OCI-LY3 (cell line): ENCODE measurements at regions not wholly inside any gene's neighbourhood (a gene's known extent, or its start where the extent isn't known, plus 50 kb on each side); places are given as distances from the start of the nearest gene placed in this dataset.

Source experiments
- H2AFZ ChIP-seq: fragments of 200-600, 300-600 bp; shearing (Covaris generic); 2 replicates; pipeline ENCODE4 v1.6.0; 2014; ENCODE audit warnings: antibody characterized with exemption, low read depth, low read length
- H3K27ac ChIP-seq: fragments of 200-600, 300-600 bp; sonication (generic); 2 replicates; pipeline ENCODE4 v1.5.1; 2014; ENCODE audit warnings: mild to moderate bottlenecking, low read length, moderate library complexity, mixed read lengths
- H3K27me3 ChIP-seq: fragments of 200-600, 300-600 bp; sonication (generic); 2 replicates; pipeline ENCODE4 v1.6.1; 2014; ENCODE audit warnings: low read depth, low read length, mixed read lengths
- H3K36me3 ChIP-seq: fragments of 200-600, 300-600 bp; sonication (generic); replicated peaks from 2 replicates; pipeline ENCODE3; 2014; ENCODE audit warnings: low read depth, low read length, mixed read lengths
- H3K4me1 ChIP-seq: fragments of 300-600, 200-600 bp; sonication (generic); 2 replicates; pipeline ENCODE4 v1.6.1; 2014; ENCODE audit warnings: low read length, mixed read lengths
- H3K4me2 ChIP-seq: fragments of 200-600, 300-600 bp; sonication (generic); 2 replicates; pipeline ENCODE4 v1.6.1; 2014; ENCODE audit warnings: low read length, mixed read lengths
- H3K4me3 ChIP-seq: fragments of 300-600, 200-600 bp; sonication (generic); 2 replicates; pipeline ENCODE4 v1.5.1; 2014; ENCODE audit warnings: antibody characterized with exemption, mild to moderate bottlenecking, low read length, moderate library complexity
- H3K79me2 ChIP-seq: fragments of 300-600, 200-600 bp; shearing (Covaris generic); 2 replicates; pipeline ENCODE4 v1.6.1; 2014; ENCODE audit warnings: mild to moderate bottlenecking, low read length, mixed read lengths
- H3K9ac ChIP-seq: fragments of 300-600, 200-600 bp; shearing (Covaris generic); 2 replicates; pipeline ENCODE4 v1.6.0; 2014; ENCODE audit warnings: mild to moderate bottlenecking, low read length, moderate library complexity
- H3K9me3 ChIP-seq: fragments of 200-600, 300-600 bp; shearing (Covaris generic); 2 replicates; pipeline ENCODE4 v1.6.1; 2014; ENCODE audit warnings: low read length, mixed read lengths; ENCODE audit not compliant: insufficient read depth
- H4K20me1 ChIP-seq: fragments of 200-600, 300-600 bp; sonication (generic); 2 replicates; pipeline ENCODE4 v1.6.1; 2016; ENCODE audit warnings: low read length, mixed read lengths; ENCODE audit not compliant: insufficient read depth
- CTCF ChIP-seq: fragments of 200-600, 300-600 bp; sonication (generic); IDR thresholded peaks from 2 replicates; pipeline ENCODE4 v1.5.1; 2014; ENCODE audit warnings: antibody characterized with exemption, low read length, low read depth
- EZH2phosphoT487 ChIP-seq: fragments of 200-600 bp; shearing (Covaris generic); IDR thresholded peaks from 2 replicates; pipeline ENCODE4 v1.6.1; 2018; ENCODE audit warnings: antibody characterized with exemption, mixed run types, low read depth

GRCh38 chr15:69893863-69894262 is 203.9 kb downstream of the TLE3 start:
- Histone ChIP-seq H3K36me3 (no peaks in the 10 kb centered on the region), H3K4me2 (no peak overlapping the region), H3K27me3 (peaks cover 94% of the 10 kb centered on the region), H3K4me1 (no peaks in the 10 kb centered on the region), H3K79me2 (no peaks in the 10 kb centered on the region), H3K27ac (no peak overlapping the region), H3K4me3 (no peak overlapping the region), H3K9me3 (peaks cover 6% of the 10 kb centered on the region; the same call in 1 of the 2 replicates), H3K9ac (no peak overlapping the region), H2AFZ (no peak overlapping the region), H4K20me1 (no peaks in the 10 kb centered on the region)
- TF ChIP-seq EZH2phosphoT487 = no peak
- TF ChIP-seq CTCF = no peak

DNA sequence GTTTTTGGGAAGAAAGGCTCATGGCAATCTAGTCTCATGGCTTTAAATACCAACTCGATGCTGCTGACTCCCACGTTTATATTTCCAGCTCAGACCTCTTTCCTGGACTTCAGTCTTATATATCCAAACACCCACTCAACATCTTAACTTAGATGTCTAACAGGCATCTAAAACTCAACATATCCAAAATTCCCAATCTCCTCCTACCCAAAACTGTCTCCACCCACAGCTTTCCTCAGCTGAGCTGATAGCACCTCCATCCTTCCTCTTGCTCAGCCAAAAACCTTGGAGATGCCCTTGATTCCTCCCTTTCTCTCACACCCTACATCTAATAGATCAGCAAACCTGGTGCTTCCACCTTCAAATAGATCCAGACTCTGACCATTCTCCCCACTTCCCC is 202.5 kb downstream of the TLE3 start:
- H3K27ac ChIP-seq = no peak overlapping the region
- H3K79me2 ChIP-seq = no peaks in the 10 kb centered on the region
- no peak overlapping the region for H3K4me3 ChIP-seq
- H3K4me2 ChIP-seq = no peak overlapping the region
- no peak overlapping the region for H2AFZ ChIP-seq
- H4K20me1 ChIP-seq = no peaks in the 10 kb centered on the region
- H3K4me1 ChIP-seq = no peaks in the 10 kb centered on the region
- H3K27me3 ChIP-seq = peaks cover 81% of the 10 kb centered on the region
- H3K9me3 ChIP-seq = peaks cover 6% of the 10 kb centered on the region; the same call in 1 of the 2 replicates
- H3K36me3 ChIP-seq = no peaks in the 10 kb centered on the region
- TF ChIP-seq CTCF = no peak
- TF ChIP-seq EZH2phosphoT487 = no peak
- H3K9ac ChIP-seq = no peak overlapping the region

DNA sequence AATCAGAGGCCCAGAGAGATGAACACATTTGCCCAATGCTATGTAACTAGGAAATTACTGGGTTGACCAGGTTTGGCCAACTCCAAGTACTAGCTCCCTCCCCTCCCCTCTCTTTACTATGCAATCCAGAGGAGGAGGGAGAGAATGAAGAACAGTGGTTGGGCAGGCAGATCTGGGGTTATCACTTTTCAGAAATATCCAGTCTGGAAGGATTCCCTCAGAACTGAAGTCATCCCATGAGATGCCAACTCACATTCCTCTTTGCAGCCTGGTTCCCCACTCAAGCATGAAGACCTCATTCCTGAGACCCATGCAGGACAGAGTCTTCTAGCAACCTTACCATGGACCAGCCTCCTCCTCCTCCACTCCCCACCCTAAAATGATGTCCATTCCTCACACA is 201.1 kb downstream of the TLE3 start:
- Histone ChIP-seq H3K9me3 (no peaks in the 10 kb centered on the region), H3K9ac (no peak overlapping the region), H3K4me1 (no peaks in the 10 kb centered on the region), H3K4me3 (no peak overlapping the region), H3K27me3 (peaks cover 67% of the 10 kb centered on the region), H2AFZ (no peak overlapping the region), H3K4me2 (no peak overlapping the region), H3K27ac (no peak overlapping the region), H3K79me2 (no peaks in the 10 kb centered on the region), H3K36me3 (no peaks in the 10 kb centered on the region), H4K20me1 (no peaks in the 10 kb centered on the region)
- TF ChIP-seq CTCF = no peak
- no peak for TF ChIP-seq EZH2phosphoT487

DNA sequence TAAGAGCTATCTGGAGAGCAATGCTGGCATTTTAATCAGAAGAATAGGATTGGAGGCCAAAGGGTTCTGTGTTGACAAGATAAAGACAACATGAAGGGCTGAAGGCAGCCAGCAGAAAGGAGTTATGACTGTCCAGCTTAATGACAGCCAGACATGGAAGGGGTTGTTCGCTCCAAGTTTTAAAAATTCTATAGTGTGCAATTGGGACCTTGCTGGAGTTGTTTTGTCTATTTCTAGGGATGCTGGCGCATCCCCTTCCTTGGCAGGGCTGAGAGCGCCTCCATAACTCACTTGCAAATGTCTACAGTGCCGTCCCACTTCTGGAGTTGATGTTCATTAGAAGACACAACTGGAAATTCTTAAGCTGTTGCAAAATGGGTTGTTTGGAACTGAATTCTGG is 200.7 kb downstream of the TLE3 start:
- no peak overlapping the region for H3K4me3 ChIP-seq
- no peak overlapping the region for H3K9ac ChIP-seq
- no peaks in the 10 kb centered on the region for H4K20me1 ChIP-seq
- H3K9me3 ChIP-seq = no peaks in the 10 kb centered on the region
- H3K4me1 ChIP-seq = no peaks in the 10 kb centered on the region
- no peaks in the 10 kb centered on the region for H3K79me2 ChIP-seq
- H3K27ac ChIP-seq = no peak overlapping the region
- H2AFZ ChIP-seq = no peak overlapping the region
- H3K4me2 ChIP-seq = no peak overlapping the region
- TF ChIP-seq EZH2phosphoT487 = no peak
- no peaks in the 10 kb centered on the region for H3K36me3 ChIP-seq
- H3K27me3 ChIP-seq = peaks cover 62% of the 10 kb centered on the region
